Aorta (tissue), 5 donors: ENCODE measurements at regions not wholly inside any gene's neighbourhood (a gene's known extent, or its start where the extent isn't known, plus 50 kb on each side); places are given as distances from the start of the nearest gene placed in this dataset.

Experiments used
- ATAC-seq: fragments of 200-7000 bp; cut with Tn5 transposase; one replicate; pipeline ENCODE4 v1.9.1; 2022; ENCODE audit warnings: moderate library complexity; ENCODE audit not compliant: low FRiP score
- DNase-seq, 2 donors: peaks; one replicate each; pipeline ENCODE4 v3.0.0-alpha.2; 2020
- H3K27ac ChIP-seq, 2 donors: one replicate each; pipeline ENCODE4 v1.5.1; 2013; ENCODE audit warnings: low read length in 2 of 2, mild to moderate bottlenecking in 2 of 2, moderate library complexity in 2 of 2, control low read depth in 1 of 2, inconsistent platforms in 1 of 2, low read depth in 1 of 2
- H3K27me3 ChIP-seq, 2 donors: one replicate each; pipeline ENCODE4 v1.6.1; 2013; ENCODE audit warnings: control low read depth in 1 of 2, low read length in 1 of 2, mild to moderate bottlenecking in 1 of 2, moderate library complexity in 1 of 2; ENCODE audit not compliant: insufficient read depth in 2 of 2, control insufficient read depth in 1 of 2
- H3K36me3 ChIP-seq, 2 donors: one replicate each; pipeline ENCODE4 v1.6.1; 2013; ENCODE audit warnings: control low read depth in 1 of 2, low read length in 1 of 2, mild to moderate bottlenecking in 1 of 2; ENCODE audit not compliant: insufficient read depth in 2 of 2, control insufficient read depth in 1 of 2
- H3K4me1 ChIP-seq, 2 donors: one replicate each; pipeline ENCODE4 v1.6.1; 2013; ENCODE audit warnings: low read length in 2 of 2, control low read depth in 1 of 2, mild to moderate bottlenecking in 1 of 2, moderate library complexity in 1 of 2; ENCODE audit not compliant: insufficient read depth in 2 of 2, control insufficient read depth in 1 of 2
- H3K4me3 ChIP-seq, 2 donors: one replicate each; pipeline ENCODE4 v1.5.1; 2013; ENCODE audit warnings: low read length in 2 of 2, control low read depth in 1 of 2, mild to moderate bottlenecking in 1 of 2
- H3K9me3 ChIP-seq: one replicate; pipeline ENCODE4 v1.6.1; 2013; ENCODE audit warnings: mild to moderate bottlenecking, low read length; ENCODE audit not compliant: control insufficient read depth
- WGBS, 2 donors: extraction: QIAGEN DNeasy Blood & Tissue Kit; methylation state at CpG; one replicate each; pipeline ENCODE4 v1.1.7; 2013; 5-methylcytosine and 5-hydroxymethylcytosine counted together
- intact Hi-C, 2 donors: fragments of 100-400 bp; cut with DNase I; formaldehyde crosslinking; loops; one replicate each; pipeline versions ENCODE4 v1.14.2 to v1.15.0; 2022
- donor health status: healthy with polysubstance abuse.
- donor health status: Bipolar disorder and iron deficiency.
- donor health status: DM: no; HTN: no; CAD: no.
- donor health status: DM: no; HTN: no; CAD: no.
- donor health status: DM: yes; HTN: yes; CAD: no.

- 93 to 95% methylated on average over 1 of the region's 1 CpG for WGBS, 2 donors
- Histone ChIP-seq H3K4me1 (no peaks in the 10 kb centered on the region), H3K36me3 (no peaks in the 10 kb centered on the region), H3K27ac (no peak overlapping the region), H3K4me3 (no peak overlapping the region), H3K27me3 (peaks cover 0 to 4% of the 10 kb centered on the region in 2 donors), H3K9me3 (no peaks in the 10 kb centered on the region)
- intact Hi-C loops, result no loop called here
- DNase-seq (no peak), ATAC-seq (no peak)
These were observed 269.3 kb downstream of the DHX15 start for GRCh38 chr4:24315056-24315455.

GRCh38 chr4:24312261-24312913 lies 272.0 kb downstream of the DHX15 start:
- Histone ChIP-seq H3K4me3 (no peak overlapping the region), H3K9me3 (no peaks in the 10 kb centered on the region), H3K36me3 (no peaks in the 10 kb centered on the region), H3K27ac (no peak overlapping the region), H3K27me3 (peaks cover 0 to 4% of the 10 kb centered on the region in 2 donors), H3K4me1 (no peaks in the 10 kb centered on the region)
- intact Hi-C loops, result no loop called here
- 81 to 82% methylated on average over 3 of the region's 3 CpGs for WGBS, 2 donors
- DNase-seq, result no peak
- no peak for ATAC-seq

DNA sequence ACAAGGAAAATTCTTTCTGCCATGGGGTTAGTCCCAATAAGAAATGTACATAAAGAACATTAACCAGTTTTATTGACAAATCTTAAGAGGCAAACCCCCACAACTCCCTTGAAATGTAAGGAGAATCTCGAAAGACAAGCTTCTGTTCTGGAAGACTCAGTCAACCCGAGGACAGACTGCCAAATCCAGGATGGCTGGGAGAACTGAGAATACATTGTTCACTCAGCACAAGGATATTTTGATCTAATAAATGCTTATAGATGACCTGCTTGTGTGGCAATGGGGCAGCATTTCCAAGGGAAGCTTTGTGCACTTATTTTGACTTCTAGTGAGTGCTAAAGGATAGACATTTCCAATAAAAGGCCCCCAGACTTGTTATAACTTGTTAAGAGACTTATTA lies 280.4 kb downstream of the DHX15 start:
- H3K27me3 ChIP-seq, result no peaks in the 10 kb centered on the region
- H3K4me1 ChIP-seq, result no peaks in the 10 kb centered on the region
- ATAC-seq (no peak), DNase-seq (no peak)
- H3K36me3 ChIP-seq, result no peaks in the 10 kb centered on the region
- H3K9me3 ChIP-seq, result peaks cover 1% of the 10 kb centered on the region
- H3K27ac ChIP-seq, result no peak overlapping the region
- 51 to 61% methylated on average over 2 of the region's 2 CpGs for WGBS, 2 donors
- H3K4me3 ChIP-seq, result no peak overlapping the region
- intact Hi-C loops, result no loop called here

DNA sequence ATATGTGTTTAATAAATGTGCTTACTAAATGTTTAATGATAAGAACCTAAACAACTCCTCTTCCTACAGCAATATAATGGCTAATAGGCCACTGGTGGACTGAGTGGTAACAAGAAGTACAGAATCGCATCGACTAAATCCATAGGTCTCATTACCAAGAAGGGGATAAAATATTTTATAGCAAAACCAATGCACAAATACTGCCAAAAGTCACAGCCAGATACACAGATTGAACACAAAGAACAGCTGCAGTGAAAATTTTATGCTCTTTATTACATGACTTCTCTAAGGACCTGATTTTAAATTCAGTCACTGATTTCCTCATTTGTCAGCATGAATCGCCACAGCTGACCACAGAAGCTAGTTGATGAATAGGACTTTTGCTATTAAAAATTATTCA lies 285.4 kb downstream of the DHX15 start:
- ATAC-seq (no peak), DNase-seq (no peak)
- Histone ChIP-seq H3K9me3 (peaks cover 1% of the 10 kb centered on the region), H3K4me3 (no peak overlapping the region), H3K36me3 (no peaks in the 10 kb centered on the region), H3K4me1 (no peaks in the 10 kb centered on the region), H3K27ac (no peak overlapping the region), H3K27me3 (no peaks in the 10 kb centered on the region)
- WGBS, 2 donors, result 93% methylated on average over 3 of the region's 3 CpGs
- intact Hi-C loops, result no loop called here

DNA sequence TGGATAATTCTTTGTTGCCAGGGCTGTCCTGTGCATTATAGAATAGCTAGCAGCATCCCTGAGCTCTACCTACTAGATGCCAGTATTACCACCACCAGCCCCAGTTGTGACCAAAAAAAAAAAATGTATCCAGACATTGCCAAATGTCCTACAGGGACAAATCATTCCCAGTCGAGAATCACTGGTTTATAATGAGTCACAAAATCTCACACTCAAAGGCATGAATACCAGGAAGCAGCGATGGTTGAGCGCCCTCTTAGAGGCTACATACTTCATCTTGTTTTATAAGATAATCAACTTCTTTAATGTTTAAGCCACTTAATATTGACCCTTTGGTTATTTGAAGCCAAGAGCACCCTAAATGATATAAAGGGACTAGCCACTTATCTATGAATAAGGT lies 297.3 kb downstream of the DHX15 start:
- no peak for ATAC-seq
- H3K9me3 ChIP-seq, result peaks cover 1% of the 10 kb centered on the region
- no peak for DNase-seq
- H3K4me3 ChIP-seq, result no peak overlapping the region
- intact Hi-C loops, result no loop called here
- no peaks in the 10 kb centered on the region for H3K4me1 ChIP-seq
- H3K27me3 ChIP-seq, result no peaks in the 10 kb centered on the region
- H3K27ac ChIP-seq, result no peak overlapping the region
- H3K36me3 ChIP-seq, result no peaks in the 10 kb centered on the region
- 82 to 86% methylated on average over 3 of the region's 3 CpGs for WGBS, 2 donors

DNA sequence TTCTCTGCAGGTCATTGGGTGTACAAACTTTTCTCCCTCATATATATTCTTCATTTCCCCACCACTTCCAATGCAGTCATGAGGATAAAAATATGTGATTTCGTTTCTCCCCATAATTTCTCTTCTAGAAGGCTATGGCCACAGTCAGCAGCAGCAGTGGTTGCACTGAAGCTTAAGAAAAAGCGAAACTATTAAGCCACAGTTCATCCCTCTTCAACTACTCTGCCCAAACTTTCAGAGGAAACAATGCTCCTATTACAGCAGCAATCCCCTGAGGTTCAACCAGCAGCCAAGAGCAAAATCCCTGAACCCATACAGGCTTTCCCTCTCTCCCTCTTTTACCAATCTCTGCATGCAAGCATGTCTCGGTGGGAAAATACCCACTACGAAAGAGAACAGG lies 298.6 kb downstream of the DHX15 start:
- Histone ChIP-seq H3K27ac (no peak overlapping the region), H3K36me3 (no peaks in the 10 kb centered on the region), H3K4me3 (no peak overlapping the region), H3K4me1 (no peaks in the 10 kb centered on the region), H3K9me3 (peaks cover 1% of the 10 kb centered on the region), H3K27me3 (no peaks in the 10 kb centered on the region)
- intact Hi-C loops, result no loop called here
- 69 to 75% methylated on average over 4 of the region's 4 CpGs for WGBS, 2 donors
- no peak for DNase-seq
- ATAC-seq, result no peak

GRCh38 chr4:24282446-24282845 lies 301.9 kb downstream of the DHX15 start:
- ATAC-seq (no peak), DNase-seq (no peak)

GRCh38 chr4:24279911-24280375 lies 304.4 kb downstream of the DHX15 start:
- DNase-seq (no peak), ATAC-seq (no peak)
- intact Hi-C loops, result no loop called here
- Histone ChIP-seq H3K27ac (no peak overlapping the region), H3K9me3 (peaks cover 1% of the 10 kb centered on the region), H3K27me3 (no peaks in the 10 kb centered on the region), H3K36me3 (no peaks in the 10 kb centered on the region), H3K4me3 (no peak overlapping the region), H3K4me1 (no peaks in the 10 kb centered on the region)
- WGBS, 2 donors, result 51 to 57% methylated on average over 9 of the region's 9 CpGs

More at GRCh38 chr4:24282446-24282845, 301.9 kb downstream of the DHX15 start:
- intact Hi-C loops, result no loop called here
- Histone ChIP-seq H3K36me3 (no peaks in the 10 kb centered on the region), H3K27me3 (no peaks in the 10 kb centered on the region), H3K27ac (no peak overlapping the region), H3K4me3 (no peak overlapping the region), H3K4me1 (no peaks in the 10 kb centered on the region), H3K9me3 (peaks cover 1% of the 10 kb centered on the region)
- 70 to 74% methylated on average over 5 of the region's 5 CpGs for WGBS, 2 donors

- no peak for DNase-seq
- WGBS, 2 donors, result 41 to 47% methylated on average over 8 of the region's 8 CpGs
- intact Hi-C loops, result no loop called here
- Histone ChIP-seq H3K9me3 (peaks cover 1% of the 10 kb centered on the region), H3K27ac (no peak overlapping the region), H3K4me3 (no peak overlapping the region), H3K4me1 (no peaks in the 10 kb centered on the region), H3K36me3 (no peaks in the 10 kb centered on the region), H3K27me3 (no peaks in the 10 kb centered on the region)
- ATAC-seq, result no peak
These were observed 304.9 kb downstream of the DHX15 start for GRCh38 chr4:24279469-24279868.
